Gastroesophageal sphincter (tissue), 3 donors: ENCODE measurements at regions not wholly inside any gene's neighbourhood (a gene's known extent, or its start where the extent isn't known, plus 50 kb on each side); places are given as distances from the start of the nearest gene placed in this dataset.

Source experiments
- CTCF ChIP-seq, 4 experiments: fragments of 200-600 bp in 2 of 4; fragments of 450-650 bp in 2 of 4; sonication (generic) in 1 of 4; IDR thresholded peaks; one replicate each; pipeline ENCODE4 v1.5.1; 2017 to 2019; ENCODE audit warnings: antibody characterized with exemption in 4 of 4, mild to moderate bottlenecking in 2 of 4, moderate library complexity in 2 of 4
- EP300 ChIP-seq: sonication (generic); formaldehyde crosslinking; IDR thresholded peaks from one replicate; pipeline ENCODE4 v1.6.1; 2017; ENCODE audit warnings: antibody characterized with exemption, mild to moderate bottlenecking
- POLR2A ChIP-seq, 2 donors: fragments of 450-650 bp; IDR thresholded peaks; one replicate each; pipeline ENCODE4 v1.6.1; 2017; ENCODE audit warnings: antibody characterized with exemption in 2 of 2, mild to moderate bottlenecking in 2 of 2, moderate library complexity in 1 of 2

GRCh38 chr7:84263106-84263505, 68.5 kb upstream of the SEMA3A start:
- TF ChIP-seq POLR2A (IDR thresholded peaks at IDR 0.05) (no peak), CTCF (IDR thresholded peaks at IDR 0.05) (no peak), EP300 (no peak)
